Calu3 (cell line): ENCODE measurements at regions not wholly inside any gene's neighbourhood (a gene's known extent, or its start where the extent isn't known, plus 50 kb on each side); places are given as distances from the start of the nearest gene placed in this dataset.

Experiments used
- BruUV-seq: library from RNA; stranded (reverse); fragments of 400-500 nt; replicated peaks from 2 replicates; lab custom pipeline; 2021; lab: Mats Ljungman, UMichigan
- CTCF ChIA-PET: fragments of 300-600 bp; sonication (Branson Sonifier 250); formaldehyde crosslinking; loops from one replicate; lab custom pipeline; 2022; ENCODE audit warnings: antibody characterized with exemption; lab: Charles Lee
- DNase-seq: peaks from one replicate; pipeline ENCODE4 v3.0.0; 2022
- H3K27ac Mint-ChIP-seq: one replicate; pipeline ENCODE4 v1.8.0; 2022; ENCODE audit warnings: mixed read lengths; ENCODE audit not compliant: unreplicated experiment
- H3K27me3 Mint-ChIP-seq: one replicate; pipeline ENCODE4 v1.8.0; 2022; ENCODE audit warnings: mixed read lengths; ENCODE audit not compliant: unreplicated experiment
- H3K36me3 Mint-ChIP-seq: one replicate; pipeline ENCODE4 v1.8.0; 2022; ENCODE audit warnings: mild to moderate bottlenecking, moderate library complexity, mixed read lengths; ENCODE audit not compliant: insufficient read depth, unreplicated experiment
- H3K4me1 Mint-ChIP-seq: one replicate; pipeline ENCODE4 v1.8.0; 2022; ENCODE audit warnings: mild to moderate bottlenecking, low read depth, mixed read lengths; ENCODE audit not compliant: unreplicated experiment
- H3K4me3 Mint-ChIP-seq: one replicate; pipeline ENCODE4 v1.8.0; 2022; ENCODE audit warnings: mild to moderate bottlenecking, low read depth, moderate library complexity, mixed read lengths; ENCODE audit not compliant: unreplicated experiment
- H3K9me3 Mint-ChIP-seq: one replicate; pipeline ENCODE4 v1.8.0; 2022; ENCODE audit warnings: low read depth, mixed read lengths; ENCODE audit not compliant: unreplicated experiment
- CTCF ChIP-seq: fragments of 200-600 bp; IDR thresholded peaks from one replicate; pipeline ENCODE4 v1.8.0; 2022; ENCODE audit warnings: antibody characterized with exemption; ENCODE audit not compliant: unreplicated experiment
- intact Hi-C: fragments of 100-400 bp; cut with micrococcal nuclease; formaldehyde crosslinking; loops from one replicate; pipeline ENCODE4 v1.10.0; 2022; ENCODE audit not compliant: unreplicated experiment

- Mint-ChIP-seq H3K27me3 (peaks cover 9% of the 10 kb centered on the region), H3K36me3 (no peaks in the 10 kb centered on the region), H3K9me3 (no peaks in the 10 kb centered on the region), H3K27ac (no peak overlapping the region), H3K4me3 (no peak overlapping the region), H3K4me1 (peaks cover 42% of the 10 kb centered on the region)
- intact Hi-C loops, result no loop called here
- no TSS peak for BruUV-seq
- CTCF ChIA-PET, result interaction anchor here (1.1 kb wide), 1 partner anchor 59 kb away, joined by 3 read pairs; no protein-coding TSS in a partner anchor
- TF ChIP-seq CTCF, result no peak
- no peak for DNase-seq
Observed at GRCh38 chr5:138666226-138666742, 86.9 kb upstream of the CTNNA1 start.

GRCh38 chr5:138665261-138665660 lies 88.0 kb upstream of the CTNNA1 start:
- no peak for DNase-seq
- Mint-ChIP-seq H3K36me3 (no peaks in the 10 kb centered on the region), H3K4me1 (peaks cover 42% of the 10 kb centered on the region), H3K4me3 (no peak overlapping the region), H3K9me3 (no peaks in the 10 kb centered on the region), H3K27me3 (peaks cover 9% of the 10 kb centered on the region), H3K27ac (no peak overlapping the region)
- no TSS peak for BruUV-seq
- CTCF ChIA-PET, result no interaction called here
- intact Hi-C loops, result no loop called here
- no peak for TF ChIP-seq CTCF

GRCh38 chr5:138664276-138664943 lies 88.8 kb upstream of the CTNNA1 start:
- DNase-seq, result no peak
- H3K36me3 Mint-ChIP-seq, result no peaks in the 10 kb centered on the region
- H3K9me3 Mint-ChIP-seq, result no peaks in the 10 kb centered on the region
- no peak for TF ChIP-seq CTCF
- CTCF ChIA-PET, result interaction anchor here (0.6 to 1.6 kb wide), 2 partner anchors 12 to 303 kb away, joined by 4 to 6 read pairs; no protein-coding TSS in a partner anchor
- peak overlapping the region; percentile 35 for H3K27ac Mint-ChIP-seq
- intact Hi-C loops, result no loop called here
- no TSS peak for BruUV-seq
- H3K4me3 Mint-ChIP-seq, result no peak overlapping the region
- H3K4me1 Mint-ChIP-seq, result peaks cover 36% of the 10 kb centered on the region
- H3K27me3 Mint-ChIP-seq, result peaks cover 9% of the 10 kb centered on the region

GRCh38 chr5:138663561-138663960 lies 88.4 kb upstream of the HSPA9 start:
- BruUV-seq, result no TSS peak
- no peak for TF ChIP-seq CTCF
- CTCF ChIA-PET, result interaction anchor here (1.6 kb wide), 1 partner anchor 13 kb away, joined by 6 read pairs; no protein-coding TSS in a partner anchor
- Mint-ChIP-seq H3K36me3 (no peaks in the 10 kb centered on the region), H3K4me3 (no peak overlapping the region), H3K4me1 (peaks cover 28% of the 10 kb centered on the region), H3K9me3 (no peaks in the 10 kb centered on the region), H3K27ac (no peak overlapping the region), H3K27me3 (peaks cover 9% of the 10 kb centered on the region)
- intact Hi-C loops, result no loop called here
- DNase-seq, result no peak
